SK-N-SH (cell line): ENCODE measurements at regions not wholly inside any gene's neighbourhood (a gene's known extent, or its start where the extent isn't known, plus 50 kb on each side); places are given as distances from the start of the nearest gene placed in this dataset.

Experiments
- CTCF ChIA-PET: fragments of 300-600, 350-600 bp; formaldehyde crosslinking; extraction: SDS; loops from one replicate; lab custom pipeline; 2021; lab: Yijun Ruan, JAX
- POLR2A ChIA-PET: fragments of 350-600 bp; sonication (Branson Sonifier 250); formaldehyde crosslinking; extraction: SDS; loops from one replicate; lab custom pipeline; 2020; ENCODE audit warnings: antibody characterized with exemption, inconsistent platforms; lab: Yijun Ruan, JAX
- DNase-seq: peaks from one replicate; pipeline ENCODE4 v3.0.0; 2012
- H2AFZ ChIP-seq: fragments of 200-600 bp; sonication (generic); 2 replicates; pipeline ENCODE4 v1.8.1; 2016; ENCODE audit warnings: antibody characterized with exemption, mild to moderate bottlenecking, low read depth
- H3F3A ChIP-seq: fragments of 200-600 bp; sonication (generic); replicated peaks from 2 replicates; pipeline ENCODE3; 2016; ENCODE audit warnings: antibody characterized with exemption, mild to moderate bottlenecking; ENCODE audit not compliant: insufficient read depth
- H3K27ac ChIP-seq, 2 experiments: fragments of 200-500 bp in 1 of 2; fragments of 200-600 bp in 1 of 2; sonication (Bioruptor generic) in 1 of 2; sonication (generic), shearing (Covaris generic) in 1 of 2; 2 replicates each; pipeline versions ENCODE4 v1.5.1 to v1.6.1; 2014 to 2016; ENCODE audit warnings: low read depth in 2 of 2, inconsistent platforms in 1 of 2, low read length in 1 of 2, mild to moderate bottlenecking in 1 of 2, mixed read lengths in 1 of 2
- H3K27me3 ChIP-seq: fragments of 200-600 bp; sonication (generic), shearing (Covaris generic); 2 replicates; pipeline ENCODE4 v1.6.1; 2016; ENCODE audit warnings: mixed run types; ENCODE audit not compliant: insufficient read depth
- H3K36me3 ChIP-seq, 2 experiments: fragments of 200-500 bp in 1 of 2; fragments of 200-600 bp in 1 of 2; sonication (Bioruptor generic) in 1 of 2; sonication (generic) in 1 of 2; replicated peaks in 1 of 2; 2 replicates each; pipeline versions ENCODE3 to v1.5.1; 2014 to 2016; ENCODE audit warnings: low read length in 1 of 2, mild to moderate bottlenecking in 1 of 2; ENCODE audit not compliant: insufficient read depth in 2 of 2, control insufficient read depth in 1 of 2
- H3K4me1 ChIP-seq, 2 experiments: fragments of 200-500 bp in 1 of 2; fragments of 200-600 bp in 1 of 2; sonication (Bioruptor generic) in 1 of 2; sonication (generic), shearing (Covaris generic) in 1 of 2; 2 replicates each; pipeline versions ENCODE4 v1.5.1 to v1.6.1; 2014 to 2016; ENCODE audit warnings: low read depth in 1 of 2, low read length in 1 of 2, mixed run types in 1 of 2; ENCODE audit not compliant: insufficient read depth in 2 of 2, control insufficient read depth in 1 of 2
- H3K4me2 ChIP-seq: fragments of 200-600 bp; sonication (generic), shearing (Covaris generic); 2 replicates; pipeline ENCODE4 v1.6.1; 2017; ENCODE audit warnings: mixed run types
- H3K4me3 ChIP-seq, 2 experiments: fragments of 200-500 bp in 1 of 2; fragments of 200-600 bp in 1 of 2; sonication (Bioruptor generic) in 1 of 2; sonication (generic), shearing (Covaris generic) in 1 of 2; 2 replicates each; pipeline versions ENCODE4 v1.5.1 to v1.8.1; 2014 to 2016; ENCODE audit warnings: low read depth in 2 of 2, inconsistent platforms in 1 of 2, low read length in 1 of 2, mild to moderate bottlenecking in 1 of 2, mixed read lengths in 1 of 2, moderate library complexity in 1 of 2
- H3K79me2 ChIP-seq: fragments of 200-600 bp; sonication (generic); 2 replicates; pipeline ENCODE4 v1.8.1; 2017; ENCODE audit warnings: mild to moderate bottlenecking; ENCODE audit not compliant: insufficient read depth
- H3K9ac ChIP-seq: fragments of 200-600 bp; sonication (generic); 2 replicates; pipeline ENCODE4 v1.6.1; 2017; ENCODE audit warnings: mixed run types
- H3K9me2 ChIP-seq: fragments of 200-600 bp; sonication (generic); 2 replicates; pipeline ENCODE4 v1.6.1; 2017; ENCODE audit warnings: mixed run types
- H3K9me3 ChIP-seq: fragments of 200-600 bp; sonication (generic); 2 replicates; pipeline ENCODE4 v1.6.1; 2017; ENCODE audit warnings: mixed run types, mild to moderate bottlenecking, moderate library complexity
- H4K20me1 ChIP-seq: fragments of 200-600 bp; sonication (generic); 2 replicates; pipeline ENCODE4 v1.6.1; 2017; ENCODE audit warnings: mild to moderate bottlenecking, mixed run types; ENCODE audit not compliant: insufficient read depth
- CTCF ChIP-seq: fragments of 200-600 bp; sonication (generic); IDR thresholded peaks from 2 replicates; pipeline ENCODE4 v1.6.1; 2017; ENCODE audit warnings: antibody characterized with exemption, mild to moderate bottlenecking, moderate library complexity
- ELF1 ChIP-seq: IDR thresholded peaks from 2 replicates; pipeline ENCODE4 v1.4.0; 2012
- FOXM1 ChIP-seq: IDR thresholded peaks from 2 replicates; pipeline ENCODE4 v1.4.0; 2012; ENCODE audit warnings: low read depth, mild to moderate bottlenecking
- GATA2 ChIP-seq: sonication (generic); formaldehyde crosslinking; IDR thresholded peaks from 2 replicates; pipeline ENCODE4 v1.5.0; 2020; ENCODE audit warnings: mild to moderate bottlenecking, missing genetic modification reagents
- JUND ChIP-seq: IDR thresholded peaks from 2 replicates; pipeline ENCODE4 v1.4.0; 2012
- MEF2A ChIP-seq: IDR thresholded peaks from 2 replicates; pipeline ENCODE4 v1.4.0; 2012; ENCODE audit warnings: low read depth, borderline replicate concordance
- MXI1 ChIP-seq: IDR thresholded peaks from 2 replicates; pipeline ENCODE4 v1.6.1; 2012; ENCODE audit warnings: mild to moderate bottlenecking, low read depth, low read length, improper control_type of control experiment
- NRF1 ChIP-seq: IDR thresholded peaks from 2 replicates; pipeline ENCODE4 v1.6.1; 2012; ENCODE audit warnings: low read depth, mild to moderate bottlenecking, low read length
- POLR2AphosphoS5 ChIP-seq: IDR thresholded peaks from 2 replicates; pipeline ENCODE4 v1.6.1; 2012; ENCODE audit warnings: low read depth, low read length
- RAD21 ChIP-seq: IDR thresholded peaks from 2 replicates; pipeline ENCODE4 v1.6.1; 2012; ENCODE audit warnings: mild to moderate bottlenecking, low read length
- REST ChIP-seq: IDR thresholded peaks from 2 replicates; pipeline ENCODE4 v1.6.1; 2012; ENCODE audit warnings: mild to moderate bottlenecking, low read depth, low read length, moderate library complexity
- SMC3 ChIP-seq: IDR thresholded peaks from 2 replicates; pipeline ENCODE4 v1.6.1; 2012; ENCODE audit warnings: low read depth, low read length, improper control_type of control experiment
- TCF12 ChIP-seq: IDR thresholded peaks from 2 replicates; pipeline ENCODE4 v1.4.0; 2012
- TEAD4 ChIP-seq: IDR thresholded peaks from 2 replicates; pipeline ENCODE4 v1.4.0; 2012; ENCODE audit warnings: mild to moderate bottlenecking, borderline replicate concordance; ENCODE audit not compliant: insufficient read depth
- WGBS: methylation state at CpG from one replicate; pipeline ENCODE4 v1.1.6; 2017; ENCODE audit warnings: low lambda C conversion rate; 5-methylcytosine and 5-hydroxymethylcytosine counted together
- TF ChIP-seq, protein P1 (sequence below): IDR thresholded peaks from 2 replicates; pipeline ENCODE4; 2012
- TF ChIP-seq, protein P2 (sequence below): fragments of 150-350 bp; IDR thresholded peaks from 2 replicates; pipeline ENCODE4 v1.6.1; 2017; ENCODE audit warnings: antibody characterized with exemption, low read length, low read depth, borderline replicate concordance

- no peak for TF ChIP-seq REST
- TF ChIP-seq MEF2A, result no peak
- TF ChIP-seq, protein P1, sequence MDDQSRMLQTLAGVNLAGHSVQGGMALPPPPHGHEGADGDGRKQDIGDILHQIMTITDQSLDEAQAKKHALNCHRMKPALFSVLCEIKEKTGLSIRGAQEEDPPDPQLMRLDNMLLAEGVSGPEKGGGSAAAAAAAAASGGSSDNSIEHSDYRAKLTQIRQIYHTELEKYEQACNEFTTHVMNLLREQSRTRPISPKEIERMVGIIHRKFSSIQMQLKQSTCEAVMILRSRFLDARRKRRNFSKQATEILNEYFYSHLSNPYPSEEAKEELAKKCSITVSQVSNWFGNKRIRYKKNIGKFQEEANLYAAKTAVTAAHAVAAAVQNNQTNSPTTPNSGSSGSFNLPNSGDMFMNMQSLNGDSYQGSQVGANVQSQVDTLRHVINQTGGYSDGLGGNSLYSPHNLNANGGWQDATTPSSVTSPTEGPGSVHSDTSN, result peak; percentile 89
- TF ChIP-seq ELF1, result no peak
- no peak for TF ChIP-seq NRF1
- no peak for TF ChIP-seq SMC3
- no peak for TF ChIP-seq RAD21
- no peak for TF ChIP-seq GATA2 (CRISPR knock-in tag)
- peak; percentile 70 for TF ChIP-seq JUND
- no peak for TF ChIP-seq MXI1
- no peak for TF ChIP-seq FOXM1
Observed at GRCh38 chr10:6748981-6749635, 169.0 kb upstream of the PRKCQ start (continued).

GRCh38 chr10:6748029-6748428 is 168.0 kb upstream of the PRKCQ start:
- Histone ChIP-seq H4K20me1 (no peaks in the 10 kb centered on the region), H3K36me3 (no peaks in the 10 kb centered on the region), H3K4me3 (no peak overlapping the region), H3K9ac (no peak overlapping the region), H3K9me2 (no peaks in the 10 kb centered on the region), H3K4me1 (peaks cover 0 to 23% of the 10 kb centered on the region in 2 experiments; a peak in 2 of 4 replicates), H3K27ac (no peak overlapping the region), H2AFZ (no peak overlapping the region), H3K27me3 (no peaks in the 10 kb centered on the region), H3F3A (peaks cover 11% of the 10 kb centered on the region), H3K9me3 (no peaks in the 10 kb centered on the region), H3K4me2 (no peak overlapping the region)
- 79% methylated on average over 3 of the region's 3 CpGs for WGBS
- no peak for DNase-seq
- POLR2A ChIA-PET, result no interaction called here
- TF ChIP-seq TCF12 (no peak), CTCF (no peak), TEAD4 (no peak), POLR2AphosphoS5 (no peak)
- TF ChIP-seq, protein P2, sequence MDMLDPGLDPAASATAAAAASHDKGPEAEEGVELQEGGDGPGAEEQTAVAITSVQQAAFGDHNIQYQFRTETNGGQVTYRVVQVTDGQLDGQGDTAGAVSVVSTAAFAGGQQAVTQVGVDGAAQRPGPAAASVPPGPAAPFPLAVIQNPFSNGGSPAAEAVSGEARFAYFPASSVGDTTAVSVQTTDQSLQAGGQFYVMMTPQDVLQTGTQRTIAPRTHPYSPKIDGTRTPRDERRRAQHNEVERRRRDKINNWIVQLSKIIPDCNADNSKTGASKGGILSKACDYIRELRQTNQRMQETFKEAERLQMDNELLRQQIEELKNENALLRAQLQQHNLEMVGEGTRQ, result no peak
- TF ChIP-seq, all 33 proteins: peak for 0
- CTCF ChIA-PET, result no interaction called here
- H3K79me2 ChIP-seq, result no peaks in the 10 kb centered on the region
